ENCODE measurements at regions not wholly inside any gene's neighbourhood (a gene's known extent, or its start where the extent isn't known, plus 50 kb on each side); places are given as distances from the start of the nearest gene placed in this dataset.

- Histone ChIP-seq H3K36me3 (ENCODE audit: control insufficient read depth, insufficient read depth, low read length) (no peaks in the 10 kb centered on the region), H3K27me3 (ENCODE audit: control insufficient read depth, insufficient read depth, low read length) (no peaks in the 10 kb centered on the region), H3K4me3 (ENCODE audit: low read depth, low read length) (no peak overlapping the region)
- TF ChIP-seq CTCF (IDR thresholded peaks at IDR 0.05; ENCODE audit: insufficient read depth, low read length, severe bottlenecking), result no peak
- DNase-seq (ENCODE audit: low read depth) (no peak), FAIRE-seq (no peak)
Observed at GRCh38 chr5:112065781-112066180, 308.8 kb upstream of the NREP start.

- Histone ChIP-seq H3K36me3 (ENCODE audit: control insufficient read depth, insufficient read depth, low read length) (no peaks in the 10 kb centered on the region), H3K4me3 (ENCODE audit: low read depth, low read length) (no peak overlapping the region), H3K27me3 (ENCODE audit: control insufficient read depth, insufficient read depth, low read length) (no peaks in the 10 kb centered on the region)
- no peak for TF ChIP-seq CTCF (IDR thresholded peaks at IDR 0.05; ENCODE audit: insufficient read depth, low read length, severe bottlenecking)
- no peak for DNase-seq (ENCODE audit: low read depth)
- no peak for FAIRE-seq
Observed at GRCh38 chr5:112064956-112065355, 308.0 kb upstream of the NREP start.

GRCh38 chr5:112064271-112064701 is 307.3 kb upstream of the NREP start:
- no peak overlapping the region for H3K4me3 ChIP-seq (ENCODE audit: low read depth, low read length)
- FAIRE-seq (no peak), DNase-seq (ENCODE audit: low read depth) (no peak)
- no peak for TF ChIP-seq CTCF (IDR thresholded peaks at IDR 0.05; ENCODE audit: insufficient read depth, low read length, severe bottlenecking)
- no peaks in the 10 kb centered on the region for H3K27me3 ChIP-seq (ENCODE audit: control insufficient read depth, insufficient read depth, low read length)
- no peaks in the 10 kb centered on the region for H3K36me3 ChIP-seq (ENCODE audit: control insufficient read depth, insufficient read depth, low read length)

- no peaks in the 10 kb centered on the region for H3K27me3 ChIP-seq (ENCODE audit: control insufficient read depth, insufficient read depth, low read length)
- FAIRE-seq (no peak), DNase-seq (ENCODE audit: low read depth) (no peak)
- no peak for TF ChIP-seq CTCF (IDR thresholded peaks at IDR 0.05; ENCODE audit: insufficient read depth, low read length, severe bottlenecking)
- no peaks in the 10 kb centered on the region for H3K36me3 ChIP-seq (ENCODE audit: control insufficient read depth, insufficient read depth, low read length)
- H3K4me3 ChIP-seq (ENCODE audit: low read depth, low read length), result no peak overlapping the region
Observed at GRCh38 chr5:112063856-112064255, 306.9 kb upstream of the NREP start.

- Histone ChIP-seq H3K36me3 (ENCODE audit: control insufficient read depth, insufficient read depth, low read length) (no peaks in the 10 kb centered on the region), H3K4me3 (ENCODE audit: low read depth, low read length) (no peak overlapping the region), H3K27me3 (ENCODE audit: control insufficient read depth, insufficient read depth, low read length) (no peaks in the 10 kb centered on the region)
- no peak for TF ChIP-seq CTCF (IDR thresholded peaks at IDR 0.05; ENCODE audit: insufficient read depth, low read length, severe bottlenecking)
- FAIRE-seq (no peak), DNase-seq (ENCODE audit: low read depth) (no peak)
Observed at GRCh38 chr5:112063191-112063590, 306.2 kb upstream of the NREP start.

- Histone ChIP-seq H3K27me3 (ENCODE audit: control insufficient read depth, insufficient read depth, low read length) (no peaks in the 10 kb centered on the region), H3K4me3 (ENCODE audit: low read depth, low read length) (no peak overlapping the region), H3K36me3 (ENCODE audit: control insufficient read depth, insufficient read depth, low read length) (no peaks in the 10 kb centered on the region)
- no peak for FAIRE-seq
- DNase-seq (ENCODE audit: low read depth), result no peak
- no peak for TF ChIP-seq CTCF (IDR thresholded peaks at IDR 0.05; ENCODE audit: insufficient read depth, low read length, severe bottlenecking)
Observed at GRCh38 chr5:112062181-112062580, 305.2 kb upstream of the NREP start.
